Motor neuron (in vitro differentiated cells): ENCODE measurements at regions not wholly inside any gene's neighbourhood (a gene's known extent, or its start where the extent isn't known, plus 50 kb on each side); places are given as distances from the start of the nearest gene placed in this dataset.
"Not testable (repeated sequence)": the region's sequence is repeated elsewhere in the genome, so short reads cannot be mapped to it uniquely, and the experiment has no call there.

Experiments used
- ATAC-seq, 8 experiments: fragments of 200-7000 bp; cut with Tn5 transposase; replicated peaks in 6 of 8; 2 replicates each; pipeline ENCODE4 v1.8.0; 2021; ENCODE audit warnings: mild to moderate bottlenecking in 8 of 8, moderate library complexity in 8 of 8
- H3K27ac ChIP-seq, 2 donors: fragments of 250-450 bp; sonication (Bioruptor Pico); 2 replicates each; pipeline ENCODE4 v1.9.0; 2021; ENCODE audit warnings: antibody characterized with exemption in 2 of 2, mild to moderate bottlenecking in 2 of 2, moderate library complexity in 1 of 2
- H3K4me1 ChIP-seq, 2 donors: fragments of 250-450 bp; sonication (Bioruptor Pico); replicated peaks in 1 of 2; 2 replicates each; pipeline ENCODE4 v1.6.1; 2021; ENCODE audit warnings: antibody characterized with exemption in 2 of 2, mild to moderate bottlenecking in 2 of 2, moderate library complexity in 1 of 2
- H3K4me3 ChIP-seq, 5 donors: fragments of 250-450 bp; sonication (Bioruptor Pico); 2 replicates each; pipeline ENCODE4 v1.9.0; 2021; ENCODE audit warnings: antibody characterized with exemption in 5 of 5, mild to moderate bottlenecking in 5 of 5, moderate library complexity in 4 of 5
- WGBS, 10 experiments: fragments of 450-650 bp; shearing (Covaris generic); methylation state at CpG; one replicate each; pipeline ENCODE4 v1.0.0; 2022; 5-methylcytosine and 5-hydroxymethylcytosine counted together
- in situ Hi-C, 9 experiments: fragments of 400-800 bp; cut with MboI; loops; one replicate each; pipeline ENCODE4 v1.15.0; 2021; ENCODE audit warnings: low sequenced_read_pairs in 9 of 9, low pct_unique_long_range_greater_than_20kb in 2 of 9; ENCODE audit not compliant: unreplicated experiment in 9 of 9

GRCh38 chr7:15821484-15822427 is 135.3 kb upstream of the MEOX2 start:
- WGBS, 10 experiments: 0 to 100% (median 69%) methylated on average over 1 to 4 of the region's 4 CpGs

GRCh38 chr7:15820319-15820718 is 133.8 kb upstream of the MEOX2 start:
- in situ Hi-C loops: no loop called here
- WGBS, 10 experiments: 86 to 100% (median 95%) methylated on average over 2 to 4 of the region's 4 CpGs; no CpG with 5 or more reads in 1 of the 10 experiments
- H3K4me3 ChIP-seq: no peak overlapping the region
- no peak overlapping the region for H3K27ac ChIP-seq
- no peaks in the 10 kb centered on the region for H3K4me1 ChIP-seq
- ATAC-seq: no peak

More at GRCh38 chr7:15821484-15822427, 135.3 kb upstream of the MEOX2 start:
- no peak overlapping the region for H3K27ac ChIP-seq
- H3K4me1 ChIP-seq: no peaks in the 10 kb centered on the region
- peak in 2 of 8 experiments; percentile 24 to 71 for ATAC-seq
- H3K4me3 ChIP-seq: no peak overlapping the region
- in situ Hi-C loops: no loop called here

- in situ Hi-C loops: no loop called here
- Histone ChIP-seq H3K27ac (no peak overlapping the region), H3K4me3 (no peak overlapping the region), H3K4me1 (no peaks in the 10 kb centered on the region)
- 25 to 97% (median 85%) methylated on average over 1 to 3 of the region's 3 CpGs for WGBS, 10 experiments
- ATAC-seq: no peak
Measured at GRCh38 chr7:15816835-15817426, 130.4 kb upstream of the MEOX2 start.

DNA sequence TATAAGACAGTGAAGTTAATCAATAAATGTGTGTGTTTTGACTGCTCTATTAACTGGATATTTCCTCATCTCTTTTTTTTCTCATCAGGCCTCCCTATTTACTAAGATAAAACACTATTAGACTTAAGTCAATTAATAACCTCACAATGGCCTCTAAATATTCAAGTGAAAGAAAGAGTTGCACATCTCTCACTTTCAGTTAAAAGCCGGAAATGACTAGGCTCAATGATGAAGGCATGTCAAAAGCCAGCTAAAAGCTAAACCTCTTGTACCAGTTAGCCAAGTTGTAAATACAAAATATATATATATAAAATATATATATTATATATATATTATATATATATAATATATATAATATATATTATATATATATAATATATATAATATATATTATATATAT is 127.0 kb upstream of the MEOX2 start:
- Histone ChIP-seq H3K4me3 (no peak overlapping the region), H3K27ac (no peak overlapping the region), H3K4me1 (no peaks in the 10 kb centered on the region)
- no peak for ATAC-seq
- in situ Hi-C loops: no loop called here
- WGBS, 10 experiments: 80 to 100% (median 85%) methylated on average over 1 of the region's 1 CpG; no CpG with 5 or more reads in 4 of the 10 experiments

DNA sequence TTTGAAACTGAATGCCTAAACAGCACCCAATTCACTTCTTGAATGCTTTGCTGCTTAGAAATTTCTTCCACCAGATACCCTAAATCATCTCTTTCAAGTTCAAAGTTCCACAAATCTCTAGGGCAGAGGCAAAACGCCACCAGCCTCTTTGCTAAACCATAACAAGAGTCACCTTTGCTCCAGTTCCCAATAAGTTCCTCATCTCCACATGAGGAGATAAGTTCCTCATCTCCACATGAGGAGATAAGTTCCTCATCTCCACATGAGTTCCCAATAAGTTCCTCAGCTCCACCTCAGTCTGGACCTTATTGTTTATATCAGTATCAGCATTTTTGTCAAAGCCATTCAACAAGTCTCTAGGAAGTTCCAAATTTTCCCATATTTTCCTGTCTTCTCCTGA is 123.9 kb upstream of the MEOX2 start:
- 71 to 100% (median 88%) methylated on average over 1 of the region's 1 CpG; no CpG with 5 or more reads in 6 of the 10 experiments for WGBS, 10 experiments
- H3K4me3 ChIP-seq, H3K27ac ChIP-seq, in situ Hi-C loops, H3K4me1 ChIP-seq, ATAC-seq: not testable (repeated sequence)

DNA sequence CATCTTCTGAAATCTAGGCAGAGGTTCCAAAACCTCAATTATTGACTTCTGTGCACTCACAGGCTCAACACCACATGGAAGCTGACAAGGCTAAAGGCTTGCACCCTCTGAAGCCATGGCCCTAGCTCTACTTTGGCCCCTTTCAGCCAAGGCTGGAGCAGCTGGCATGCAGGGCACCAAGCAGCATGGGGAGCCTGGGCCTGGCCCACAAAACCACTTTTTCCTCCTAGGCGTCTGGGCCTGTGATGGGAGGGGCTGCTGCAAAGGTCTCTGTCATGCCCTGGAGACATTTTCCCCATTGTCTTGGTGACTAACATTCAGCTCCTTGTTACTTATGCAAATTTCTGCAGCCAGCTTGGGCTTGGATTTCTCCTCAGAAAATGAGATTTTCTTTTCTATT is 123.5 kb upstream of the MEOX2 start:
- WGBS, 10 experiments: 100% methylated on average over 1 of the region's 1 CpG; no CpG with 5 or more reads in 7 of the 10 experiments
- H3K4me1 ChIP-seq, in situ Hi-C loops, H3K27ac ChIP-seq, ATAC-seq, H3K4me3 ChIP-seq: not testable (repeated sequence)

DNA sequence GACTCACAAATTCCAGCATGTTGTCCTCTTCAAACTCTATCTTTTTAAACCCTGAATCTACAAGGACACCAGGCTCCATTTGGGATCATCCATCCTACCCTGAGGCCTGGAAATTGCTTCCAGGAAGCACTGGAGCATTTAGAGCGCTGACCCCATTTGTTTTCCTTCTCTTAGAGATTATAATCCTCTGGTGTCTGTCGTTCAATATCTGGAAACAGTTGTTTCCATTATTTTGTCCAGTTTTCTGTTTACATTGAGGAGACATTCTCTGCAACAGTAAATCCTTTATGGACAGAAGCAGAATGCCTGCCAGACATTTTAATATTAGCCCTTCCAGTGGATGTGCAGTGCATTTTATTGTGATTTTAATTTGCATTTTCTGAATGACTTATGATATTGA is 119.4 kb upstream of the MEOX2 start:
- 14 to 94% (median 70%) methylated on average over 1 to 2 of the region's 2 CpGs; no CpG with 5 or more reads in 1 of the 10 experiments for WGBS, 10 experiments
- no peak for ATAC-seq
- no peak overlapping the region for H3K4me3 ChIP-seq
- H3K27ac ChIP-seq: no peak overlapping the region
- in situ Hi-C loops: no loop called here
- H3K4me1 ChIP-seq: no peaks in the 10 kb centered on the region

DNA sequence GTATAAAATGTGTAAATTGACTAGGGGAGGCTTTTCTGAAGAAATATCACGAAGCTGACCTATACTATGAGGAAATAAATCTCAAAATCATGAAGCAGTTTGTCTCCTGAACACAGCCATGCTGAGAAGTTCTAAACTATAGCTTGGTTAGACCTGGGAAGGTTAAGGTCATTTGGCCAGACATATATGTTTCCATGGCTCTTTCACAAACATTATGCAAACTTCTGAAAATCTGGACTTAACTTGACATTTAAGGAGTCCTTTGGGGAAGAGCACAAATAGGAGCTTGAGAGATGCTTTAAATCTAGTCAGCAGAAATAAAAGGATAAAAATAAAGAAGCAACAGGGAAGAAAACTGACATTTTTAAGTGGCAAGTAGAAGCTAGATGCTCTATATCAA is 115.9 kb upstream of the MEOX2 start:
- WGBS, 10 experiments: 56 to 100% (median 86%) methylated on average over 1 of the region's 1 CpG; no CpG with 5 or more reads in 2 of the 10 experiments
- H3K4me1 ChIP-seq: no peaks in the 10 kb centered on the region
- no peak overlapping the region for H3K4me3 ChIP-seq
- no peak for ATAC-seq
- in situ Hi-C loops: no loop called here
- no peak overlapping the region for H3K27ac ChIP-seq

- WGBS, 10 experiments: 29 to 60% (median 43%) methylated on average over 2 to 3 of the region's 3 CpGs; no CpG with 5 or more reads in 2 of the 10 experiments
- Histone ChIP-seq H3K27ac (no peak overlapping the region), H3K4me3 (no peak overlapping the region), H3K4me1 (no peaks in the 10 kb centered on the region)
- in situ Hi-C loops: no loop called here
- no peak for ATAC-seq
Measured at GRCh38 chr7:15801551-15801950, 115.1 kb upstream of the MEOX2 start.

GRCh38 chr7:15801041-15801440 is 114.6 kb upstream of the MEOX2 start:
- no peak for ATAC-seq
- Histone ChIP-seq H3K4me1 (no peaks in the 10 kb centered on the region), H3K27ac (no peak overlapping the region), H3K4me3 (no peak overlapping the region)
- in situ Hi-C loops: no loop called here

GRCh38 chr7:15798081-15798480 is 111.6 kb upstream of the MEOX2 start:
- 0 to 67% (median 43%) methylated on average over 1 of the region's 1 CpG; no CpG with 5 or more reads in 1 of the 10 experiments for WGBS, 10 experiments
- Histone ChIP-seq H3K4me3 (no peak overlapping the region), H3K27ac (no peak overlapping the region), H3K4me1 (no peaks in the 10 kb centered on the region)
- in situ Hi-C loops: no loop called here
- no peak for ATAC-seq

DNA sequence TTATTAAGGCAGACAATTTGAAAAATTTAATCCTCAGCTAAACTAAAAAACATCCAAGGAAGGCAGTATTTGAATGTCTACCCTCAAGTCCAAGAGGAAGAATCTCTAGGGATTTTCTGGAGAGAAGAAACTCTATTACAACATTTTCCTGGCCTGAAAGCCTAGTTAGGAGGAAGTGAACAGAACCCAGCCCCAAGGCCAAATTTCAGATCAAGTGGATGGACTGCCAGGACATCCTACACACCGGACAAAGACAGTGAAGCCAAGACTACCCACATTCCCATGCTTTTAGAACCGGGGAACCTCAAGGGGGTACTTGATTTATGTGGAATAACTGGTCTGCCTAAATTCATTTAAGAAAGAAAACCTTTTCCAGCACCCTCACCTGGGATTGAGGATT is 108.9 kb upstream of the MEOX2 start:
- no peaks in the 10 kb centered on the region for H3K4me1 ChIP-seq
- WGBS, 10 experiments: 0 to 95% (median 46%) methylated on average over 1 to 2 of the region's 2 CpGs; no CpG with 5 or more reads in 5 of the 10 experiments
- no peak overlapping the region for H3K4me3 ChIP-seq
- in situ Hi-C loops: no loop called here
- ATAC-seq: no peak
- no peak overlapping the region for H3K27ac ChIP-seq

- H3K4me3 ChIP-seq: no peak overlapping the region
- ATAC-seq: no peak
- H3K27ac ChIP-seq: no peak overlapping the region
- in situ Hi-C loops: no loop called here
- H3K4me1 ChIP-seq: no peaks in the 10 kb centered on the region
Measured at GRCh38 chr7:15794801-15795200, 108.3 kb upstream of the MEOX2 start.

GRCh38 chr7:15784694-15785030 is 98.2 kb upstream of the MEOX2 start:
- Histone ChIP-seq H3K4me1 (peaks cover 3 to 7% of the 10 kb centered on the region in 2 donors), H3K27ac (no peak overlapping the region), H3K4me3 (no peak overlapping the region)
- no peak for ATAC-seq
- in situ Hi-C loops: no loop called here
- 100% methylated on average over 1 to 2 of the region's 3 CpGs; no CpG with 5 or more reads in 5 of the 10 experiments for WGBS, 10 experiments
